ENCODE measurements at regions not wholly inside any gene's neighbourhood (a gene's known extent, or its start where the extent isn't known, plus 50 kb on each side); places are given as distances from the start of the nearest gene placed in this dataset.

DNA sequence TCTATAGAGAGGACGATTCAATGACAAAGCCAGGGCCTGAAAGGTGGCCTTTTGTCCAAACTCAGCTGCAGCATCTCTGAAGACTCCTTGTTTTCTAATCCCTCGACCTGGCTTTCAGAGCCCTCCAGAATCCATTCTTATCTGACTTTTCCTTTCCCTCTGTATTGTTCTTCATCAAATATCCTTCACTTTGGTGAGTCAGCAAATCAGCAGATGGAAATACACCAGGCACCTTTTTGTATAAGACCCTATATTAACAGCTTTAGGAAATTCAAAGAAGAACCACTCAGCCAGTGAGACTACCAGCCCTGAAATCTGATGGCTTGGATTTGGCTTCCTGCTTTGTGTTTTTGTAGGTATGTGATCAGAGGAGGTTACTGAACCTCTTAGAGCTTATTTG lies 81.9 kb upstream of the RAB11FIP2 start:
- TF ChIP-seq, protein P1, sequence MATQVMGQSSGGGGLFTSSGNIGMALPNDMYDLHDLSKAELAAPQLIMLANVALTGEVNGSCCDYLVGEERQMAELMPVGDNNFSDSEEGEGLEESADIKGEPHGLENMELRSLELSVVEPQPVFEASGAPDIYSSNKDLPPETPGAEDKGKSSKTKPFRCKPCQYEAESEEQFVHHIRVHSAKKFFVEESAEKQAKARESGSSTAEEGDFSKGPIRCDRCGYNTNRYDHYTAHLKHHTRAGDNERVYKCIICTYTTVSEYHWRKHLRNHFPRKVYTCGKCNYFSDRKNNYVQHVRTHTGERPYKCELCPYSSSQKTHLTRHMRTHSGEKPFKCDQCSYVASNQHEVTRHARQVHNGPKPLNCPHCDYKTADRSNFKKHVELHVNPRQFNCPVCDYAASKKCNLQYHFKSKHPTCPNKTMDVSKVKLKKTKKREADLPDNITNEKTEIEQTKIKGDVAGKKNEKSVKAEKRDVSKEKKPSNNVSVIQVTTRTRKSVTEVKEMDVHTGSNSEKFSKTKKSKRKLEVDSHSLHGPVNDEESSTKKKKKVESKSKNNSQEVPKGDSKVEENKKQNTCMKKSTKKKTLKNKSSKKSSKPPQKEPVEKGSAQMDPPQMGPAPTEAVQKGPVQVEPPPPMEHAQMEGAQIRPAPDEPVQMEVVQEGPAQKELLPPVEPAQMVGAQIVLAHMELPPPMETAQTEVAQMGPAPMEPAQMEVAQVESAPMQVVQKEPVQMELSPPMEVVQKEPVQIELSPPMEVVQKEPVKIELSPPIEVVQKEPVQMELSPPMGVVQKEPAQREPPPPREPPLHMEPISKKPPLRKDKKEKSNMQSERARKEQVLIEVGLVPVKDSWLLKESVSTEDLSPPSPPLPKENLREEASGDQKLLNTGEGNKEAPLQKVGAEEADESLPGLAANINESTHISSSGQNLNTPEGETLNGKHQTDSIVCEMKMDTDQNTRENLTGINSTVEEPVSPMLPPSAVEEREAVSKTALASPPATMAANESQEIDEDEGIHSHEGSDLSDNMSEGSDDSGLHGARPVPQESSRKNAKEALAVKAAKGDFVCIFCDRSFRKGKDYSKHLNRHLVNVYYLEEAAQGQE (IDR thresholded peaks at IDR 0.05; ENCODE audit: insufficient replicate concordance, low read depth): no peak
- TF ChIP-seq POLR2AphosphoS5 (IDR thresholded peaks at IDR 0.05; ENCODE audit: low read depth): no peak
- no peak for TF ChIP-seq SPI1 (IDR thresholded peaks at IDR 0.05; ENCODE audit: borderline replicate concordance, low read depth)
- no peak for TF ChIP-seq GABPA (IDR thresholded peaks at IDR 0.05; ENCODE audit: low read depth)
- TF ChIP-seq, protein P2, sequence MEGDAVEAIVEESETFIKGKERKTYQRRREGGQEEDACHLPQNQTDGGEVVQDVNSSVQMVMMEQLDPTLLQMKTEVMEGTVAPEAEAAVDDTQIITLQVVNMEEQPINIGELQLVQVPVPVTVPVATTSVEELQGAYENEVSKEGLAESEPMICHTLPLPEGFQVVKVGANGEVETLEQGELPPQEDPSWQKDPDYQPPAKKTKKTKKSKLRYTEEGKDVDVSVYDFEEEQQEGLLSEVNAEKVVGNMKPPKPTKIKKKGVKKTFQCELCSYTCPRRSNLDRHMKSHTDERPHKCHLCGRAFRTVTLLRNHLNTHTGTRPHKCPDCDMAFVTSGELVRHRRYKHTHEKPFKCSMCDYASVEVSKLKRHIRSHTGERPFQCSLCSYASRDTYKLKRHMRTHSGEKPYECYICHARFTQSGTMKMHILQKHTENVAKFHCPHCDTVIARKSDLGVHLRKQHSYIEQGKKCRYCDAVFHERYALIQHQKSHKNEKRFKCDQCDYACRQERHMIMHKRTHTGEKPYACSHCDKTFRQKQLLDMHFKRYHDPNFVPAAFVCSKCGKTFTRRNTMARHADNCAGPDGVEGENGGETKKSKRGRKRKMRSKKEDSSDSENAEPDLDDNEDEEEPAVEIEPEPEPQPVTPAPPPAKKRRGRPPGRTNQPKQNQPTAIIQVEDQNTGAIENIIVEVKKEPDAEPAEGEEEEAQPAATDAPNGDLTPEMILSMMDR (IDR thresholded peaks at IDR 0.05; ENCODE audit: insufficient read depth, low read length): no peak

DNA sequence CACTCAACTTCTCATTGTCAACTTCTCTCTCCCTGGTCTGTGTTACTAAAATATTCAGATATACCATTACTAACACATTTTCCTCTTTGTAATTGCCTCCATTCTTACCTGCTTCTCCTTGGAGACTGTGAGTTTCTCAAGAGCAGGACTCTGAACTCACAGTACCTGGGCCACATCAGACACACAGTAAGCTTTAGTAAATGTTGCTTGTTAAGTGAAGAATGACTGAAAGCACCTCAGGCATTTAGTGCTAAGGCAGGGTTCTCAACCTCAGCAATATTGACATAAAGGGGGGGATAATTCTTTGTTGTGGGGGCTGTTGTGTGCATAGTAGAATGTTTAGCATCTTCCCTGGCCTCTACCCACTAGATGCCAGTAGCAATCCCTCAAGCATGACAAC lies 72.0 kb upstream of the RAB11FIP2 start:
- Histone ChIP-seq H3K27ac (replicated peaks) (no peak overlapping the region), H3K4me3 (replicated peaks; ENCODE audit: insufficient read depth, low read length) (no peak overlapping the region), H3K27me3 (ENCODE audit: insufficient read depth, poor library complexity, severe bottlenecking) (peaks cover 2% of the 10 kb centered on the region)
- no peak for DNase-seq (ENCODE audit: low read depth in 1 of 2, low spot score in 1 of 2)
- TF ChIP-seq GABPA (IDR thresholded peaks at IDR 0.05; ENCODE audit: low read depth) (no peak), POLR2AphosphoS5 (IDR thresholded peaks at IDR 0.05; ENCODE audit: low read depth) (no peak), SPI1 (IDR thresholded peaks at IDR 0.05; ENCODE audit: borderline replicate concordance, low read depth) (no peak)
- TF ChIP-seq, protein P2 (IDR thresholded peaks at IDR 0.05; ENCODE audit: insufficient read depth, low read length): no peak
- TF ChIP-seq, protein P1 (IDR thresholded peaks at IDR 0.05; ENCODE audit: insufficient replicate concordance, low read depth): no peak

More for the DNA sequence above, 81.9 kb upstream of the RAB11FIP2 start:
- Histone ChIP-seq H3K27me3 (ENCODE audit: insufficient read depth, poor library complexity, severe bottlenecking) (peaks cover 3% of the 10 kb centered on the region), H3K27ac (replicated peaks) (no peak overlapping the region), H3K4me3 (replicated peaks; ENCODE audit: insufficient read depth, low read length) (no peak overlapping the region)
- no peak for DNase-seq (ENCODE audit: low read depth in 1 of 2, low spot score in 1 of 2)

DNA sequence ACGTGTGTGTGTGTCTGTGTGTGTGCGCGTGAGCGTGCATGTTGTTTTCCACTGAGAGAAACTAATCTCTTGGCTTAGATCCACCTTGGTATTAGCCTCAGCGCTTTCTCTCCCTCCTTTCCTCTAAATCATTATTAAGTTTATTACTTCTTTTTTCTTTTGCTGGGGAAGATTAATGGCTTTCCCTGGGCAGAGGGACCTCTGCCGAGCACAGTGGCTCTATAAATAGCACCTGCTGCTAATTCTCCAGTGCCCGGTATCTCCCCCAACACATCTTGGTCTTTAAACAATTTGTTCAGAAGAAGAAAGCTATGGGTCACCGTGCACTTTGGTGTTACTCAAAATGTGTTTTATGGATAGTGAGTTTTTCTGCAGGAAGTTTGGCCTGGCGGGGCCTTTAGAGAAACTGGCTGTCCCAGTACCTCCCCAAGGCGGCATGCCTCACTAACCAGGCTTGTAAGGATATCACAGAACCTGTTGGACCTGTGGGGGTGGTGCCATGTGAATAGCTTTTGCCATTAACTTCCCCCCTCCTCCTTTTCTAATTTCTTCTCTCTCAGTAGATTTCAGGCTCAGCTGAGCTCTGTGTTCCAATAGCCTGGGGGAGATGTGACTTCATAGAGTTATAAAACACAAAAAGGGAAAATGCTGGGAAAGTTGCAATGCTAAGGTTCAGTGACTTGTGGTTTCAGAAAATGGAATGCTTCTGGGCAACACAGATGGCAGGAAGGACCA lies 70.1 kb upstream of the RAB11FIP2 start:
- Histone ChIP-seq H3K27ac (replicated peaks) (no peak overlapping the region), H3K27me3 (ENCODE audit: insufficient read depth, poor library complexity, severe bottlenecking) (peaks cover 2% of the 10 kb centered on the region), H3K4me3 (replicated peaks; ENCODE audit: insufficient read depth, low read length) (no peak overlapping the region)
- DNase-seq (ENCODE audit: low read depth in 1 of 2, low spot score in 1 of 2): no peak
- TF ChIP-seq, protein P1 (IDR thresholded peaks at IDR 0.05; ENCODE audit: insufficient replicate concordance, low read depth): no peak
- TF ChIP-seq SPI1 (IDR thresholded peaks at IDR 0.05; ENCODE audit: borderline replicate concordance, low read depth) (no peak), POLR2AphosphoS5 (IDR thresholded peaks at IDR 0.05; ENCODE audit: low read depth) (no peak), GABPA (IDR thresholded peaks at IDR 0.05; ENCODE audit: low read depth) (no peak)
- TF ChIP-seq, protein P2 (IDR thresholded peaks at IDR 0.05; ENCODE audit: insufficient read depth, low read length): no peak

All from HL-60 (cell line).